MM.1S (cell line): ENCODE measurements at regions not wholly inside any gene's neighbourhood (a gene's known extent, or its start where the extent isn't known, plus 50 kb on each side); places are given as distances from the start of the nearest gene placed in this dataset.

Experiments used
- DNase-seq: peaks from one replicate; pipeline ENCODE4 v3.0.0-alpha.2; 2015
- H2AFZ ChIP-seq: fragments of 300-600 bp; sonication (generic); 2 replicates; pipeline ENCODE4 v1.6.0; 2016; ENCODE audit warnings: antibody characterized with exemption, low read length
- H3F3A ChIP-seq: fragments of 300-600 bp; sonication (generic); 2 replicates; pipeline ENCODE4 v1.6.1; 2016; ENCODE audit warnings: mild to moderate bottlenecking, antibody characterized with exemption, low read length, moderate library complexity, mixed read lengths; ENCODE audit not compliant: insufficient read depth
- H3K27ac ChIP-seq: fragments of 300-600 bp; sonication (generic); 2 replicates; pipeline ENCODE4 v1.5.1; 2016; ENCODE audit warnings: mild to moderate bottlenecking, low read length
- H3K27me3 ChIP-seq: fragments of 300-600 bp; sonication (generic); replicated peaks from 2 replicates; pipeline ENCODE4 v1.6.0; 2016; ENCODE audit warnings: low read length; ENCODE audit not compliant: insufficient read depth
- H3K36me3 ChIP-seq: fragments of 300-600 bp; sonication (generic); replicated peaks from 2 replicates; pipeline ENCODE4 v1.6.1; 2016; ENCODE audit warnings: mild to moderate bottlenecking, low read length, mixed read lengths; ENCODE audit not compliant: insufficient read depth
- H3K4me1 ChIP-seq: fragments of 300-600 bp; sonication (generic); 2 replicates; pipeline ENCODE4 v1.6.1; 2016; ENCODE audit warnings: low read length, mixed read lengths
- H3K4me2 ChIP-seq: fragments of 300-600 bp; sonication (generic); 2 replicates; pipeline ENCODE4 v1.6.0; 2016; ENCODE audit warnings: low read depth, low read length
- H3K4me3 ChIP-seq: fragments of 300-600 bp; sonication (generic); 2 replicates; pipeline ENCODE4 v1.5.1; 2016; ENCODE audit warnings: low read length, mixed read lengths
- H3K79me2 ChIP-seq: fragments of 300-600 bp; sonication (generic); 2 replicates; pipeline ENCODE4 v1.6.1; 2016; ENCODE audit warnings: mixed run types, low read length, mixed read lengths
- H3K9ac ChIP-seq: fragments of 300-600 bp; sonication (generic); 2 replicates; pipeline ENCODE4 v1.6.1; 2016; ENCODE audit warnings: low read length, mixed read lengths
- H3K9me2 ChIP-seq: fragments of 300-600 bp; sonication (generic); replicated peaks from 2 replicates; pipeline ENCODE4 v1.6.1; 2016; ENCODE audit warnings: mild to moderate bottlenecking, low read length, mixed read lengths; ENCODE audit not compliant: insufficient read depth
- H3K9me3 ChIP-seq: fragments of 300-600 bp; sonication (generic); replicated peaks from 2 replicates; pipeline ENCODE4 v1.6.1; 2016; ENCODE audit warnings: mild to moderate bottlenecking, low read length, mixed read lengths; ENCODE audit not compliant: insufficient read depth
- H4K20me1 ChIP-seq: fragments of 300-600 bp; sonication (generic); 2 replicates; pipeline ENCODE4 v1.6.1; 2016; ENCODE audit warnings: mild to moderate bottlenecking, low read length, moderate library complexity, mixed read lengths; ENCODE audit not compliant: insufficient read depth
- EZH2 ChIP-seq: fragments of 300-600 bp; sonication (generic); optimal IDR thresholded peaks from 2 replicates; pipeline ENCODE3; 2017; ENCODE audit warnings: low read depth, mild to moderate bottlenecking, antibody characterized with exemption, low read length, mixed read lengths
- EZH2phosphoT487 ChIP-seq: fragments of 300-600 bp; sonication (generic); IDR thresholded peaks from 2 replicates; pipeline ENCODE4 v1.6.1; 2018; ENCODE audit warnings: antibody characterized with exemption, low read length
- TF ChIP-seq, protein P1 (sequence below): fragments of 300-600 bp; sonication (generic); IDR thresholded peaks from 2 replicates; pipeline ENCODE4 v1.5.1; 2016; ENCODE audit warnings: antibody characterized with exemption, low read length, mixed read lengths

DNA sequence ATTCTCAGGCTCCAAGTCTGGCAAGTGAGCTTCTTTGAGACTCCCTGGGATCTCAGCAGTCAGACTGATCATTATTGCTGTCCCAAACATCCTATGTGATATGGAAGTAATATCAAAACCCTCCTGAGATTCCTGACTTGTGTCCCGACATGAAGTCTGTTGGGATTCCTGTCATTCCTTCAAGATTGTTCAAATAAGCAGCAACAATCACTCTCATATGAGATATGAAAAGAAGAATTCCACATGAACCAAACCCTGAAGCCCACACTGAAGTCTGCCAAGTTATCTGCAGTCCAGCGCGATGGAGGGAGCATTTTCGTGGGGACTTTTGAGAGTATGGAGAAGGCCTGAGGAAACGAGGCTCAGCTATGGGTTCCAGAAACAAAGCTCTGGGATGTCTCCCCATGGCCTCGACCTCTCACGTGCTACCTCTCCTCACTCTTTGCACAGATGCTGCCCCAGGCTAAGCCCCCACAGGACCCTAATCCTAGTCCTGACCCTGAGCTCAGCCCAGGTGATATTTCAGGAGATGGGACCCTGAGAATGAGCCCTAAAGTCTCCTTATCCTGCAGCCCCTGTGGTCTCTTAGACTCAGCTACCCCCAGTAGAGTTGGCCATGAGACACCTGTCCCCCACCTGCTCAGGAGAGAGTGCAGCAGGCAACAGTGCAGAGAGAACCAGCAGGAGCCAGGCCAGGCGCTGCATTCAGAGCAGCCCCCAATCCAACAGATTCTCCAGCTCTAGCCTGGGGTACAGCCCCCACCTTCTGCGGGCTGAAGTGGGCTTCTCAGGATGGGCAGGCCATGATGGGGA lies 100.2 kb downstream of the GGTLC2 start:
- no peaks in the 10 kb centered on the region for H3K27me3 ChIP-seq
- H3K79me2 ChIP-seq: no peaks in the 10 kb centered on the region
- no peak for DNase-seq
- no peaks in the 10 kb centered on the region for H3K9me2 ChIP-seq
- no peak for TF ChIP-seq EZH2
- TF ChIP-seq EZH2phosphoT487: no peak
- TF ChIP-seq, protein P1, sequence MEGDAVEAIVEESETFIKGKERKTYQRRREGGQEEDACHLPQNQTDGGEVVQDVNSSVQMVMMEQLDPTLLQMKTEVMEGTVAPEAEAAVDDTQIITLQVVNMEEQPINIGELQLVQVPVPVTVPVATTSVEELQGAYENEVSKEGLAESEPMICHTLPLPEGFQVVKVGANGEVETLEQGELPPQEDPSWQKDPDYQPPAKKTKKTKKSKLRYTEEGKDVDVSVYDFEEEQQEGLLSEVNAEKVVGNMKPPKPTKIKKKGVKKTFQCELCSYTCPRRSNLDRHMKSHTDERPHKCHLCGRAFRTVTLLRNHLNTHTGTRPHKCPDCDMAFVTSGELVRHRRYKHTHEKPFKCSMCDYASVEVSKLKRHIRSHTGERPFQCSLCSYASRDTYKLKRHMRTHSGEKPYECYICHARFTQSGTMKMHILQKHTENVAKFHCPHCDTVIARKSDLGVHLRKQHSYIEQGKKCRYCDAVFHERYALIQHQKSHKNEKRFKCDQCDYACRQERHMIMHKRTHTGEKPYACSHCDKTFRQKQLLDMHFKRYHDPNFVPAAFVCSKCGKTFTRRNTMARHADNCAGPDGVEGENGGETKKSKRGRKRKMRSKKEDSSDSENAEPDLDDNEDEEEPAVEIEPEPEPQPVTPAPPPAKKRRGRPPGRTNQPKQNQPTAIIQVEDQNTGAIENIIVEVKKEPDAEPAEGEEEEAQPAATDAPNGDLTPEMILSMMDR: no peak
- H3K9me3 ChIP-seq: no peaks in the 10 kb centered on the region
- no peaks in the 10 kb centered on the region for H4K20me1 ChIP-seq
- H3K9ac ChIP-seq: no peak overlapping the region
- no peak overlapping the region for H3K4me3 ChIP-seq
- no peak overlapping the region for H3K27ac ChIP-seq
- H3F3A ChIP-seq: peaks cover 38% of the 10 kb centered on the region
- H3K4me1 ChIP-seq: peaks cover 44% of the 10 kb centered on the region
- no peak overlapping the region for H2AFZ ChIP-seq
- no peaks in the 10 kb centered on the region for H3K36me3 ChIP-seq
- no peak overlapping the region for H3K4me2 ChIP-seq

DNA sequence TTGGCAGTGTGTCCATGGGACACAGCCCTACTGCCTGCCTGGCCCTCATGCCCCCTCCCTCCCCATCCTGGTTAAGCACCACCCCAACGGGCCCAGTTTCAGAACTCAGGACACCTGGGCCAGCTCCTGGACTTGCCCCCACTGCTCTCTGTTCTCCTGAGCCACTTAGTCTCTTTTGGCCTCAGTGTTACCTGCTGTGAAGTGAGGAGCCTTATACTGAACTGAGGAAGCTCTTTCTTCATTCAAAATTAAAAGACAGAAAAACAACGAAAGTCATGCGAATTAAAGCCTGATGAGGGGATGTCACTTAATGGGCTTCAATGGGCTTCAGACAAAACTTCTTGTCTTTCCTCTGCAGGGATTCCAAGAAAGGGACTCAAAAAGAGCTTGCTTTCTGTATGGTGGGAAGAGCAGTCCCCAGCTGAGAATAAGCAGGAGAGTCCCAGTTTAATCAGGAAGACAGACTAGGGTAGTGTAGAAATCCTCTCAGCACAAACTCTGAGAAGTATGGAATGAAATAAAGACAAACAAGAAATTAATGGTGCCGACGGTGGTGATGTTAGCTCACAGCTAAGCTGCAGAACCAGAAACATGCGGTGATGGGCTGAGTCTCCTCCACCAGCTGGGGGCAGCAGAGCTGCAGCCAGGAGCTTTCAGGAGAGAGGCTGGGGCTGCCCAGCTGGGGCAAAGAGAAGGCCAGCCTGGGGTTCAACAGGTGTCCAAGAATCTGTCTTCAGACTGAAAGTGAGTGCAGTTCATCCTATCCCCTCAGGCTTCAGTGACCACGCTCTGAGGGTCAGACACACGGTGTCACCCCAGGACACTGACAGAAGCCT lies 101.0 kb downstream of the GGTLC2 start:
- Histone ChIP-seq H3K9me2 (no peaks in the 10 kb centered on the region), H4K20me1 (no peaks in the 10 kb centered on the region), H3K9me3 (no peaks in the 10 kb centered on the region), H3K4me1 (peaks cover 49% of the 10 kb centered on the region), H3K36me3 (no peaks in the 10 kb centered on the region), H2AFZ (peak overlapping the region; percentile 54), H3K4me3 (no peak overlapping the region), H3K4me2 (peak overlapping the region; percentile 37; the same call in 1 of the 2 replicates), H3F3A (peaks cover 41% of the 10 kb centered on the region), H3K27me3 (no peaks in the 10 kb centered on the region), H3K27ac (peak overlapping the region; percentile 81; the same call in 1 of the 2 replicates), H3K79me2 (no peaks in the 10 kb centered on the region), H3K9ac (peak overlapping the region; percentile 13; the same call in 1 of the 2 replicates)
- peak; percentile 72 for DNase-seq
- no peak for TF ChIP-seq EZH2phosphoT487
- TF ChIP-seq, protein P1: peak; percentile 71

DNA sequence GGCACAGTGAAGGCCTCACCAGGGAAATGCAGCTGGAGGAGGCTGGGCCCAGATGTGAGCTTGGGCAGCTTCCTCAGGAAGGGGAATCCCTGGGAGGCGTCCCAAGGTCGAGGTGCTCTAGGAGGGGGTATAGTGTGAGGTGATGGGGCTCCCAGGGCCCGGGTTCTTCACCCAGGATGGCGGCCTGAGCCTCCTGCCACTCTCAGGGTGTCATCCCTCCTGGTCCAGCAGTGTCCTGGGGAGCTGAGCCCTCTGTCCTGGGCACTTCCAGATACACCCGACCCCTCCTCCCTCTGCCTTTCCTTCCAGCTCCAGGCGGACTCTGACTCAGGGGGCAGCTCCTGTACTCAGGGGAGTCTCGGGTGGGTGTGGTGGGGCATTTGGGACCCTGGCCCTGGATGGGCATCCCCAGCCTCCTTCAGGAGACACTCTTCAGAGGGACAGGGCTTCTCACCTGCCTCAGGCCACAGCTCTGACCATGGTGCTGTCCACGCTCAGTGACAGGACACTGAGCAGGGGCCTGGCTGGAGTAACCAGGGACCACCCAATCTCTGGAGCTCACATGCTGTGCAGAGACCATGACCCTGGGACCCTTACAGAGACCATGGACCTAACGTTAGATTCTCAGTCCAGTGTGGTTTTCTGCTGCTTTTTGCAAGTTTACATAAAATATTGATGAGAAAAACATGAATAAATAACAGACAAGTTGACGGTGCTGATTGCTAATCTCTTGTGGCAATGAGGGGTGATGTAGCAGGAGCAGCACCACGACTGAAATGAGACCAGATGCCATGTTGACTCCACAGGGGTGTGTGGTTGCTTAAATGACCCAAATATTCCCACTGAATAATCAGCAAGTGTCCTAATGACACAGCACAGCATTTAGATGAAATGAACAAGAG lies 101.9 kb downstream of the GGTLC2 start:
- Histone ChIP-seq H3K27me3 (no peaks in the 10 kb centered on the region), H4K20me1 (no peaks in the 10 kb centered on the region), H3K36me3 (no peaks in the 10 kb centered on the region), H3K27ac (peak overlapping the region; percentile 81), H3K9ac (peak overlapping the region; percentile 13; the same call in 1 of the 2 replicates), H3K9me2 (no peaks in the 10 kb centered on the region), H2AFZ (peak overlapping the region; percentile 54; the same call in 1 of the 2 replicates), H3K4me2 (peak overlapping the region; percentile 37), H3K4me1 (peaks cover 52% of the 10 kb centered on the region), H3K79me2 (no peaks in the 10 kb centered on the region), H3K4me3 (no peak overlapping the region), H3K9me3 (no peaks in the 10 kb centered on the region), H3F3A (peaks cover 41% of the 10 kb centered on the region)
- TF ChIP-seq, protein P1: no peak
- no peak for TF ChIP-seq EZH2
- TF ChIP-seq EZH2phosphoT487: no peak
- no peak for DNase-seq
